Endothelial cell of umbilical vein (primary cell): ENCODE measurements at regions not wholly inside any gene's neighbourhood (a gene's known extent, or its start where the extent isn't known, plus 50 kb on each side); places are given as distances from the start of the nearest gene placed in this dataset.

Source experiments
- BruUV-seq: library from RNA; stranded (reverse); fragments of 400-500 nt; replicated peaks from 2 replicates; lab custom pipeline; 2021; lab: Mats Ljungman, UMichigan
- CTCF ChIA-PET: fragments of 300-600, 350-600 bp; sonication (Branson Sonifier 250); formaldehyde crosslinking; loops from one replicate; lab custom pipeline; 2021; ENCODE audit warnings: antibody characterized with exemption, inconsistent platforms; lab: Charles Lee
- POLR2A ChIA-PET: fragments of 300-600, 350-600 bp; sonication (Branson Sonifier 250); formaldehyde crosslinking; loops from one replicate; lab custom pipeline; 2021; ENCODE audit warnings: antibody characterized with exemption, inconsistent platforms; lab: Charles Lee
- DNase-seq: peaks from one replicate; pipeline ENCODE4 v3.0.0-alpha.2; 2011; ENCODE audit warnings: low read depth, low spot score
- FAIRE-seq: peaks from 2 replicates; lab custom pipeline; 2011; peaks lifted over from hg19 to GRCh38; lab: Jason Lieb, UNC
- H2AFZ ChIP-seq: 2 replicates; pipeline ENCODE4 v1.6.0; 2012; ENCODE audit warnings: low read depth, low read length, control low read depth, inconsistent platforms
- H3K27ac ChIP-seq: 2 replicates; pipeline ENCODE4 v1.5.1; 2011; ENCODE audit warnings: low read depth, mild to moderate bottlenecking, control low read depth, low read length, moderate library complexity; ENCODE audit not compliant: insufficient read depth
- H3K27me3 ChIP-seq, 2 experiments: 2 replicates each; pipeline versions ENCODE4 v1.6.0 to v1.6.1; 2011; ENCODE audit warnings: low read length in 2 of 2, mixed read lengths in 1 of 2; ENCODE audit not compliant: control insufficient read depth in 2 of 2, insufficient read depth in 2 of 2
- H3K36me3 ChIP-seq, 2 experiments: 2 replicates in 1 of 2; 3 replicates in 1 of 2; pipeline ENCODE4 v1.5.1; 2011; ENCODE audit warnings: low read length in 2 of 2, mild to moderate bottlenecking in 1 of 2, moderate library complexity in 1 of 2; ENCODE audit not compliant: control insufficient read depth in 2 of 2, insufficient read depth in 2 of 2; ENCODE audit errors: extremely low read depth in 1 of 2
- H3K4me1 ChIP-seq: 3 replicates; pipeline ENCODE4 v1.5.1; 2011; ENCODE audit warnings: mild to moderate bottlenecking, low read length; ENCODE audit not compliant: control insufficient read depth, insufficient read depth; ENCODE audit errors: extremely low read depth
- H3K4me2 ChIP-seq: 2 replicates; pipeline ENCODE4 v1.6.1; 2011; ENCODE audit warnings: low read length, control low read depth, mixed read lengths; ENCODE audit not compliant: insufficient read depth
- H3K4me3 ChIP-seq, 3 experiments: fragments of 200-600 bp in 1 of 3; sonication (generic), shearing (Covaris generic) in 1 of 3; replicated peaks in 1 of 3; 2 replicates each; pipeline ENCODE4 v1.5.1; 2011 to 2016; ENCODE audit warnings: control low read depth in 3 of 3, low read length in 3 of 3, mild to moderate bottlenecking in 2 of 3, inconsistent platforms in 1 of 3, low read depth in 1 of 3, moderate library complexity in 1 of 3; ENCODE audit not compliant: insufficient read depth in 1 of 3
- H3K79me2 ChIP-seq: 2 replicates; pipeline ENCODE4 v1.6.0; 2012; ENCODE audit warnings: low read length, inconsistent platforms; ENCODE audit not compliant: control insufficient read depth, insufficient read depth
- H3K9ac ChIP-seq: replicated peaks from 2 replicates; pipeline ENCODE3; 2011; ENCODE audit warnings: low read length, control low read depth; ENCODE audit not compliant: insufficient read depth; ENCODE audit errors: extremely low read depth
- H3K9me1 ChIP-seq: replicated peaks from 3 replicates; pipeline ENCODE4 v1.6.0; 2011; ENCODE audit warnings: mild to moderate bottlenecking, low read length; ENCODE audit not compliant: control insufficient read depth, insufficient read depth; ENCODE audit errors: extremely low read depth
- H3K9me3 ChIP-seq: replicated peaks from 2 replicates; pipeline ENCODE4 v1.5.1; 2012; ENCODE audit warnings: low read length, inconsistent platforms; ENCODE audit not compliant: control insufficient read depth, insufficient read depth
- H4K20me1 ChIP-seq: replicated peaks from 2 replicates; pipeline ENCODE3; 2011; ENCODE audit warnings: mild to moderate bottlenecking, low read length; ENCODE audit not compliant: control insufficient read depth, insufficient read depth; ENCODE audit errors: extremely low read depth
- EZH2 ChIP-seq: IDR thresholded peaks from 2 replicates; pipeline ENCODE4 v1.6.1; 2012; ENCODE audit warnings: borderline replicate concordance, low read depth, mild to moderate bottlenecking, moderate library complexity, low read length, inconsistent platforms; ENCODE audit not compliant: severe bottlenecking
- FOS ChIP-seq: IDR thresholded peaks from 2 replicates; pipeline ENCODE4 v1.6.1; 2011; ENCODE audit warnings: mild to moderate bottlenecking, low read length, moderate library complexity, borderline replicate concordance; ENCODE audit not compliant: insufficient read depth
- GATA2 ChIP-seq: IDR thresholded peaks from 2 replicates; pipeline ENCODE4 v1.7.0; 2011; ENCODE audit warnings: low read depth, mild to moderate bottlenecking, moderate library complexity, mixed read lengths, low read length; ENCODE audit not compliant: insufficient read length, insufficient read depth
- JUN ChIP-seq: IDR thresholded peaks from 2 replicates; pipeline ENCODE4 v1.6.1; 2011; ENCODE audit warnings: borderline replicate concordance, low read depth; ENCODE audit not compliant: insufficient read length, insufficient read depth
- MYC ChIP-seq: IDR thresholded peaks from one replicate; pipeline ENCODE4 v1.6.1; 2011; ENCODE audit warnings: mild to moderate bottlenecking, low read depth, low read length
- POLR2A ChIP-seq: IDR thresholded peaks from 2 replicates; pipeline ENCODE4 v1.6.1; 2012; ENCODE audit warnings: low read depth, mild to moderate bottlenecking, control low read depth, low read length
- POLR2AphosphoS5 ChIP-seq: IDR thresholded peaks from 2 replicates; pipeline ENCODE4 v1.6.1; 2012; ENCODE audit warnings: low read depth, mild to moderate bottlenecking, control low read depth, low read length, moderate library complexity; ENCODE audit not compliant: insufficient read depth
- dilution Hi-C: fragments of 300-500 bp; cut with MboI; formaldehyde crosslinking; loops from one replicate; pipeline ENCODE4 v1.15.0; 2019; ENCODE audit warnings: low sequenced_read_pairs; ENCODE audit not compliant: extremely low pct_ligation_motif_present
- intact Hi-C: fragments of 100-400 bp; cut with micrococcal nuclease; formaldehyde crosslinking; loops from one replicate; pipeline ENCODE4 v1.10.0; 2022
- TF ChIP-seq, protein P1 (sequence below): IDR thresholded peaks from 2 replicates; pipeline ENCODE4 v1.6.1; 2011; ENCODE audit not compliant: insufficient read depth, insufficient read length
- TF ChIP-seq, protein P2 (sequence below), 2 donors: IDR thresholded peaks; 1 replicate in 1 of 2; 2 replicates in 1 of 2; pipeline ENCODE4 v1.5.1; 2011; ENCODE audit warnings: low read length in 2 of 2, mild to moderate bottlenecking in 2 of 2, moderate library complexity in 2 of 2, control low read depth in 1 of 2, inconsistent platforms in 1 of 2, low read depth in 1 of 2; ENCODE audit not compliant: insufficient read depth in 1 of 2; ENCODE audit errors: extremely low read depth in 1 of 2

DNA sequence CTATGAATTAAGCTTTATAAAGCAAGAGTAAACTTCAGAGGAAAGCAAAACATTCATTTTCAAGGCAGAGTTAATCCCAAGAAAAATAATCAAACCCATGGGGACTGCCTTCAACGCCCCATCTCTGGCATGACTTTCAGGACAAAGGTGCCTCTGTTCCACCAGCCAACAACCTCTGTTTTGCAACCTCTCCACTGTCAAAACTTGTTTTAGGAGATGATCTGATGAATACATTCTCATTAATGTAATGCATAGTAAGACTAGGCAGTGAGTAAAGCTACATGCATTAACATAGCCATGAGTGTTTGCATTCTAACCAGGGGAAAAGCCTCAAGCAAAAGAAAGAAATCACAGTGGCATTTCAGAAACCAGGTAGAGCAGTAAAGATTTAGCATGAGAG, 357.0 kb downstream of the FBXO15 start:
- POLR2A ChIA-PET: no interaction called here

More for the DNA sequence above, 357.0 kb downstream of the FBXO15 start:
- no peaks in the 10 kb centered on the region for H3K9me3 ChIP-seq
- no peaks in the 10 kb centered on the region for H3K27me3 ChIP-seq
- no peaks in the 10 kb centered on the region for H3K4me1 ChIP-seq
- H3K36me3 ChIP-seq: no peaks in the 10 kb centered on the region
- BruUV-seq: no TSS peak
- H3K27ac ChIP-seq: no peak overlapping the region
- H3K4me3 ChIP-seq: no peak overlapping the region
- H4K20me1 ChIP-seq: no peaks in the 10 kb centered on the region
- H3K79me2 ChIP-seq: no peaks in the 10 kb centered on the region
- FAIRE-seq: no peak
- no peaks in the 10 kb centered on the region for H3K9me1 ChIP-seq
- no peak overlapping the region for H2AFZ ChIP-seq
- intact Hi-C loops (no loop called here), dilution Hi-C loops (no loop called here)
- TF ChIP-seq MYC: no peak
- TF ChIP-seq, protein P1, sequence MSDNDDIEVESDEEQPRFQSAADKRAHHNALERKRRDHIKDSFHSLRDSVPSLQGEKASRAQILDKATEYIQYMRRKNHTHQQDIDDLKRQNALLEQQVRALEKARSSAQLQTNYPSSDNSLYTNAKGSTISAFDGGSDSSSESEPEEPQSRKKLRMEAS: no peak
- TF ChIP-seq GATA2: no peak
- TF ChIP-seq JUN: no peak
- TF ChIP-seq POLR2AphosphoS5: no peak
- TF ChIP-seq FOS: no peak
- no peak for TF ChIP-seq EZH2
- TF ChIP-seq, protein P2, sequence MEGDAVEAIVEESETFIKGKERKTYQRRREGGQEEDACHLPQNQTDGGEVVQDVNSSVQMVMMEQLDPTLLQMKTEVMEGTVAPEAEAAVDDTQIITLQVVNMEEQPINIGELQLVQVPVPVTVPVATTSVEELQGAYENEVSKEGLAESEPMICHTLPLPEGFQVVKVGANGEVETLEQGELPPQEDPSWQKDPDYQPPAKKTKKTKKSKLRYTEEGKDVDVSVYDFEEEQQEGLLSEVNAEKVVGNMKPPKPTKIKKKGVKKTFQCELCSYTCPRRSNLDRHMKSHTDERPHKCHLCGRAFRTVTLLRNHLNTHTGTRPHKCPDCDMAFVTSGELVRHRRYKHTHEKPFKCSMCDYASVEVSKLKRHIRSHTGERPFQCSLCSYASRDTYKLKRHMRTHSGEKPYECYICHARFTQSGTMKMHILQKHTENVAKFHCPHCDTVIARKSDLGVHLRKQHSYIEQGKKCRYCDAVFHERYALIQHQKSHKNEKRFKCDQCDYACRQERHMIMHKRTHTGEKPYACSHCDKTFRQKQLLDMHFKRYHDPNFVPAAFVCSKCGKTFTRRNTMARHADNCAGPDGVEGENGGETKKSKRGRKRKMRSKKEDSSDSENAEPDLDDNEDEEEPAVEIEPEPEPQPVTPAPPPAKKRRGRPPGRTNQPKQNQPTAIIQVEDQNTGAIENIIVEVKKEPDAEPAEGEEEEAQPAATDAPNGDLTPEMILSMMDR (IDR thresholded peaks at IDR 0.05; ENCODE audit: extremely low read depth in 1 of 2, insufficient read depth in 1 of 2, low read depth in 1 of 2, low read length in 2 of 2): no peak
- no peak for TF ChIP-seq POLR2A
- H3K4me2 ChIP-seq: no peak overlapping the region
- no peak overlapping the region for H3K9ac ChIP-seq
- CTCF ChIA-PET: no interaction called here
- no peak for DNase-seq
